NB4 (cell line): ENCODE measurements at regions not wholly inside any gene's neighbourhood (a gene's known extent, or its start where the extent isn't known, plus 50 kb on each side); places are given as distances from the start of the nearest gene placed in this dataset.

Experiments used
- CTCF ChIP-seq: IDR thresholded peaks from one replicate; pipeline ENCODE4 v1.5.1; 2012; ENCODE audit warnings: low read depth, low read length
- MAX ChIP-seq: IDR thresholded peaks from 2 replicates; pipeline ENCODE4 v1.6.1; 2011; ENCODE audit warnings: low read depth, low read length
- MYC ChIP-seq: IDR thresholded peaks from 2 replicates; pipeline ENCODE4 v1.6.1; 2011; ENCODE audit warnings: low read depth, low read length
- POLR2A ChIP-seq: IDR thresholded peaks from 2 replicates; pipeline ENCODE4 v1.6.1; 2011; ENCODE audit warnings: mild to moderate bottlenecking; ENCODE audit not compliant: insufficient read length; ENCODE audit errors: extremely low read depth

- no peak for TF ChIP-seq CTCF
- no peak for TF ChIP-seq POLR2A
- TF ChIP-seq MAX: no peak
- TF ChIP-seq MYC: no peak
Measured at GRCh38 chr10:31683682-31684081, 244.9 kb downstream of the ARHGAP12 start.
